Ovary (tissue), 7 donors: ENCODE measurements at regions not wholly inside any gene's neighbourhood (a gene's known extent, or its start where the extent isn't known, plus 50 kb on each side); places are given as distances from the start of the nearest gene placed in this dataset.

Experiments used
- DNase-seq, 5 donors: peaks; one replicate each; pipeline ENCODE4 v3.0.0-alpha.2; 2019 to 2020
- H3K27ac ChIP-seq, 2 donors: fragments of 200-600 bp; one replicate each; pipeline versions ENCODE4 v1.5.1 to v1.8.0; 2019 to 2022
- H3K27me3 ChIP-seq: fragments of 200-600 bp; one replicate; pipeline ENCODE4 v1.8.0; 2022
- H3K36me3 ChIP-seq: fragments of 200-600 bp; sonication (generic); one replicate; pipeline ENCODE4 v1.5.1; 2019
- H3K4me1 ChIP-seq: one replicate; pipeline ENCODE4 v1.8.1; 2013; ENCODE audit warnings: mild to moderate bottlenecking, moderate library complexity; ENCODE audit not compliant: insufficient read depth
- H3K4me3 ChIP-seq: fragments of 200-600 bp; sonication (generic); one replicate; pipeline ENCODE4 v1.5.1; 2017
- H3K9me3 ChIP-seq, 2 donors: fragments of 200-600 bp in 1 of 2; sonication (generic) in 1 of 2; one replicate each; pipeline versions ENCODE4 v1.5.1 to v1.8.1; 2013 to 2019; ENCODE audit warnings: mild to moderate bottlenecking in 1 of 2, moderate library complexity in 1 of 2
- CTCF ChIP-seq, 3 donors: fragments of 450-650 bp in 2 of 3; fragments of 200-600 bp in 1 of 3; IDR thresholded peaks; one replicate each; pipeline versions ENCODE4 v1.5.1 to v1.8.0; 2016 to 2022; ENCODE audit warnings: antibody characterized with exemption in 3 of 3, mild to moderate bottlenecking in 1 of 3
- EP300 ChIP-seq: sonication (generic); formaldehyde crosslinking; IDR thresholded peaks from one replicate; pipeline ENCODE4 v1.6.1; 2017; ENCODE audit warnings: antibody characterized with exemption
- POLR2A ChIP-seq: fragments of 450-650 bp; IDR thresholded peaks from one replicate; pipeline ENCODE4 v1.6.1; 2017; ENCODE audit warnings: antibody characterized with exemption, mild to moderate bottlenecking, moderate library complexity
- WGBS, 3 donors: extraction: QIAGEN DNeasy Blood & Tissue Kit in 1 of 3; methylation state at CpG; one replicate each; pipeline versions ENCODE4 v1.1.5 to v1.1.7; 2013 to 2017; 5-methylcytosine and 5-hydroxymethylcytosine counted together
- intact Hi-C, 4 donors: fragments of 100-400 bp; cut with DNase I; formaldehyde crosslinking; loops; one replicate each; pipeline versions ENCODE4 v1.11.0 to v1.15.1; 2022 to 2023
- donor health status: DM: no; HTN: no; CAD: no; lungs with moderate emphysema.
- donor health status: DM: no; HTN: no; CAD: no.
- donor health status: Bipolar disorder and iron deficiency.
- donor health status: DM: no; HTN: no; CAD: no.
- donor health status: DM: yes; HTN: yes; CAD: no.

- DNase-seq: no peak
- no peaks in the 10 kb centered on the region for H3K27me3 ChIP-seq
- H3K4me1 ChIP-seq: peaks cover 6% of the 10 kb centered on the region
- no peak overlapping the region for H3K27ac ChIP-seq
- intact Hi-C loops: no loop called here
- H3K4me3 ChIP-seq: no peak overlapping the region
- no peaks in the 10 kb centered on the region for H3K9me3 ChIP-seq
- 57 to 64% (median 58%) methylated on average over 4 of the region's 4 CpGs for WGBS, 3 donors
- TF ChIP-seq EP300 (no peak), CTCF (IDR thresholded peaks at IDR 0.05) (no peak), POLR2A (no peak)
- no peaks in the 10 kb centered on the region for H3K36me3 ChIP-seq
These were observed 164.4 kb downstream of the PJA1 start for GRCh38 chrX:69000877-69001276.

- intact Hi-C loops: no loop called here
- Histone ChIP-seq H3K27me3 (no peaks in the 10 kb centered on the region), H3K36me3 (no peaks in the 10 kb centered on the region), H3K9me3 (no peaks in the 10 kb centered on the region), H3K4me1 (peaks cover 13% of the 10 kb centered on the region), H3K27ac (no peak overlapping the region), H3K4me3 (no peak overlapping the region)
- no peak for DNase-seq
- TF ChIP-seq EP300: no peak
- TF ChIP-seq POLR2A: no peak
- TF ChIP-seq CTCF (IDR thresholded peaks at IDR 0.05): no peak
- 75 to 82% (median 78%) methylated on average over 2 of the region's 2 CpGs for WGBS, 3 donors
These were observed 165.3 kb downstream of the PJA1 start for GRCh38 chrX:68999931-69000330.

- no peaks in the 10 kb centered on the region for H3K27me3 ChIP-seq
- peaks cover 13% of the 10 kb centered on the region for H3K4me1 ChIP-seq
- H3K36me3 ChIP-seq: no peaks in the 10 kb centered on the region
- H3K9me3 ChIP-seq: no peaks in the 10 kb centered on the region
- 55 to 73% (median 64%) methylated on average over 4 of the region's 4 CpGs for WGBS, 3 donors
- H3K27ac ChIP-seq: no peak overlapping the region
- H3K4me3 ChIP-seq: no peak overlapping the region
- intact Hi-C loops: no loop called here
- TF ChIP-seq POLR2A (no peak), EP300 (no peak), CTCF (IDR thresholded peaks at IDR 0.05) (no peak)
- no peak for DNase-seq
These were observed 165.9 kb downstream of the PJA1 start for GRCh38 chrX:68999356-68999755.

- H3K4me3 ChIP-seq: no peak overlapping the region
- peaks cover 13% of the 10 kb centered on the region for H3K4me1 ChIP-seq
- H3K27ac ChIP-seq: no peak overlapping the region
- 69% methylated on average over 4 of the region's 4 CpGs for WGBS, 3 donors
- TF ChIP-seq EP300: no peak
- TF ChIP-seq POLR2A: no peak
- no peak for TF ChIP-seq CTCF (IDR thresholded peaks at IDR 0.05)
- intact Hi-C loops: no loop called here
- no peaks in the 10 kb centered on the region for H3K9me3 ChIP-seq
- H3K36me3 ChIP-seq: no peaks in the 10 kb centered on the region
- no peaks in the 10 kb centered on the region for H3K27me3 ChIP-seq
- DNase-seq: no peak
These were observed 166.5 kb downstream of the PJA1 start for GRCh38 chrX:68998716-68999115.

- intact Hi-C loops: no loop called here
- Histone ChIP-seq H3K4me3 (no peak overlapping the region), H3K27me3 (no peaks in the 10 kb centered on the region), H3K9me3 (no peaks in the 10 kb centered on the region), H3K4me1 (peaks cover 13% of the 10 kb centered on the region), H3K27ac (no peak overlapping the region), H3K36me3 (no peaks in the 10 kb centered on the region)
- TF ChIP-seq CTCF (IDR thresholded peaks at IDR 0.05) (no peak), POLR2A (no peak), EP300 (no peak)
- DNase-seq: peak; percentile 70 to 77 (median 74)
- 14 to 26% (median 23%) methylated on average over 2 of the region's 2 CpGs for WGBS, 3 donors
These were observed 167.3 kb downstream of the PJA1 start for GRCh38 chrX:68997911-68998310.
